ENCODE measurements at regions not wholly inside any gene's neighbourhood (a gene's known extent, or its start where the extent isn't known, plus 50 kb on each side); places are given as distances from the start of the nearest gene placed in this dataset.
"Not testable (repeated sequence)": the region's sequence is repeated elsewhere in the genome, so short reads cannot be mapped to it uniquely, and the experiment has no call there.

DNA sequence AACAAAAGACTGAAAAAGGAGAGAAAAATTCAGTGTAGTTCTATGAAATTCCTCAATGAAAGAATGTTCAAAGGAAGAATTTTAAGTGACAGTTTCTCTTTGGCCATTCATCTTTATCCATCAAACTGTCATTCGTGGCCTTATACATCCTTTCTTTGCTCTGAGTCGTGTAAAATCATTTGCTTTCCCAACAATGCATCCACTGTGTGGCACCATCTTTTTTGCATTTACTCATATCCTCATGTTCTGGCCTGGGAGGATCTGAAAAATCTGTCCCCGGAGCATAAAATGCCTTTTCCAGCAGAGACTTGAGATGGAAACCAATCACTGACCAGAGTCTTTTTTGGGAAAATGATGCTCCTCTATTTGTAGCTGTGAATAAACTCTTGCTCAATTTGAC is 240.3 kb upstream of the ETAA1 start:
- H3K9me3 ChIP-seq: no peaks in the 10 kb centered on the region
- H3K4me1 ChIP-seq (ENCODE audit: control insufficient read depth in 1 of 2, low read depth in 2 of 2): no peaks in the 10 kb centered on the region
- H3K27me3 ChIP-seq (replicated peaks; ENCODE audit: insufficient read depth): no peaks in the 10 kb centered on the region
- TF ChIP-seq, protein P1, sequence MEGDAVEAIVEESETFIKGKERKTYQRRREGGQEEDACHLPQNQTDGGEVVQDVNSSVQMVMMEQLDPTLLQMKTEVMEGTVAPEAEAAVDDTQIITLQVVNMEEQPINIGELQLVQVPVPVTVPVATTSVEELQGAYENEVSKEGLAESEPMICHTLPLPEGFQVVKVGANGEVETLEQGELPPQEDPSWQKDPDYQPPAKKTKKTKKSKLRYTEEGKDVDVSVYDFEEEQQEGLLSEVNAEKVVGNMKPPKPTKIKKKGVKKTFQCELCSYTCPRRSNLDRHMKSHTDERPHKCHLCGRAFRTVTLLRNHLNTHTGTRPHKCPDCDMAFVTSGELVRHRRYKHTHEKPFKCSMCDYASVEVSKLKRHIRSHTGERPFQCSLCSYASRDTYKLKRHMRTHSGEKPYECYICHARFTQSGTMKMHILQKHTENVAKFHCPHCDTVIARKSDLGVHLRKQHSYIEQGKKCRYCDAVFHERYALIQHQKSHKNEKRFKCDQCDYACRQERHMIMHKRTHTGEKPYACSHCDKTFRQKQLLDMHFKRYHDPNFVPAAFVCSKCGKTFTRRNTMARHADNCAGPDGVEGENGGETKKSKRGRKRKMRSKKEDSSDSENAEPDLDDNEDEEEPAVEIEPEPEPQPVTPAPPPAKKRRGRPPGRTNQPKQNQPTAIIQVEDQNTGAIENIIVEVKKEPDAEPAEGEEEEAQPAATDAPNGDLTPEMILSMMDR (IDR thresholded peaks at IDR 0.05): no peak
- no peak for ATAC-seq (ENCODE audit: insufficient number of reproducible peaks, low FRiP score, low read depth)
- no peaks in the 10 kb centered on the region for H3K36me3 ChIP-seq
- DNase-seq (ENCODE audit: low spot score): no peak
- H3K27ac ChIP-seq: no peak overlapping the region
- no peak overlapping the region for H3K4me3 ChIP-seq

DNA sequence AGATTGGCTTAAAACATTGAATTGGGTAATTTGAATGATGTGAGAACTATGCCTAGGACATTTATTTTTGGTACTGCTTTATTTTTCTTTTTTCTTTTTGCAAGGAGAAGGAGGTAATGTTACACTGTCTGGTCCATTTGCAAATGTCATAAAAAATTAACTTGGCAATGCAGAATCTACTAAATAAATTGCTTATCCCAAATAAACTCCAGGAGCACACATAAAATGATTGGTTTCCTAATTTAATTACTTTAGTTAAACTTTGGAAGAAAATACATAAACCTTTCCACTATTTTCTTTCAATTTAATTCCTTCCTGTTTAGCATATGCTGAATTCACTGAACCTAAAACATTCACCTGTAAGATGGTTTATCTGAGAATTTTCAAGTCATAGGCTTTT is 238.4 kb upstream of the ETAA1 start:
- Histone ChIP-seq H3K36me3 (no peaks in the 10 kb centered on the region), H3K9me3 (no peaks in the 10 kb centered on the region), H3K27me3 (replicated peaks; ENCODE audit: insufficient read depth) (no peaks in the 10 kb centered on the region), H3K27ac (no peak overlapping the region), H3K4me1 (ENCODE audit: control insufficient read depth in 1 of 2, low read depth in 2 of 2) (no peaks in the 10 kb centered on the region), H3K4me3 (no peak overlapping the region)
- TF ChIP-seq, protein P1 (IDR thresholded peaks at IDR 0.05): no peak
- DNase-seq (ENCODE audit: low spot score) (no peak), ATAC-seq (ENCODE audit: insufficient number of reproducible peaks, low FRiP score, low read depth) (no peak)

DNA sequence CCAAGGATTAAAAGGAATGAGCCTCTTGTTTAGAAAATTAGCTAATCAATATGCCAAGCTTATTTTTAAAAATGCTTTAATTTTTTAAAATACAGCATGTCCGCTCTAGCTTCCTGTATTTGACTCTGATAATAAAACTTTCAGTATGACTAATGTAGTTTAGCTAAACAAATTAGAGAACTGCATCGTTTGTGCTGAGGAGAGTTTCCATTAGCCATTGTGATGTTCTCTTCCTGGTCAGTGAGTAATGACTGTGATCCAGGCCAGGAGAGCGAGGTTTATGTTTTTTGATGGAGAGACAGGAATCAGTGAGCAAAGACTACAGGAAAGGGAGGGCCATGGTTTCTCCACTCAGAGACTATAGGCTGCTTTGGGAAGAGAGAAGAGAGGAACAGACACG is 237.2 kb upstream of the ETAA1 start:
- TF ChIP-seq, protein P1 (IDR thresholded peaks at IDR 0.05): no peak
- no peaks in the 10 kb centered on the region for H3K4me1 ChIP-seq (ENCODE audit: control insufficient read depth in 1 of 2, low read depth in 2 of 2)
- H3K27ac ChIP-seq: no peak overlapping the region
- DNase-seq (ENCODE audit: low spot score) (no peak), ATAC-seq (ENCODE audit: insufficient number of reproducible peaks, low FRiP score, low read depth) (no peak)
- H3K27me3 ChIP-seq (replicated peaks; ENCODE audit: insufficient read depth): no peaks in the 10 kb centered on the region
- H3K4me3 ChIP-seq: no peak overlapping the region
- H3K36me3 ChIP-seq: no peaks in the 10 kb centered on the region
- H3K9me3 ChIP-seq: no peaks in the 10 kb centered on the region

DNA sequence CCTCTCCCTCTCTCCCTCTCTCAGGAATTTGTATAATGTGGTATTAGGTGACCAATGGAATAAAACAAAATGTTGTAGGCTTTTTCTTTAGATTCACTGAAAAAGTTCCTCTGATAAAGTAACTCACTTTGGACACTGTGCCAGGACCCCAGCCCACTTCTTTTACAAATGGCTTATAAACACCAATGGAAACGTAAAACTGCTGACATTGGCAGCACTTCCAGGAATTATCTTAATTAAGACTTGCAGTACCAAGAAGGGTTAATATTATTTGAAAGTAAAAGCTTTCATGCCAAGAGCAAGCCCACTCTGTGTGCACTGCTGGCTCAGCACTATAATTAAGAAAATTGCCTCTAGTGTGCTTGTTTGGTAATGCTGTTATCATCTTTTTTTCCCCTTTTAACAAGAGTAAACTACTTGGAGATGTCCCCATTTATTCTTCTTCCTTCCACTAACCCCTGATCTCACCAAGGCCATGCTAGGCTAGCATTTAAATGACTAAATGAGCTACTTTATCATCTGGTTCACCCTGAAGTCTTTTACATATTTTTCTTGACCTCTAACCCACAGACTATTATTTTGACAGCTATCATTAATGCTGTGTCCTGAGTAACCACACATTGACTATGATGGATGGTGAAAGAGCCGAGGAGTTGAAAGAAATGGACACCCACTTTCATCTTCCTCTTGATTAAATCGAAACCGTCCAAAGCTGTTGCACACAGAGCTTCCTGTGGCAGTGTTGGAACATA is 232.2 kb upstream of the ETAA1 start:
- H3K27ac ChIP-seq: no peak overlapping the region
- no peaks in the 10 kb centered on the region for H3K4me1 ChIP-seq (ENCODE audit: control insufficient read depth in 1 of 2, low read depth in 2 of 2)
- no peaks in the 10 kb centered on the region for H3K36me3 ChIP-seq
- TF ChIP-seq, protein P1 (IDR thresholded peaks at IDR 0.05): no peak
- no peaks in the 10 kb centered on the region for H3K9me3 ChIP-seq
- H3K27me3 ChIP-seq (replicated peaks; ENCODE audit: insufficient read depth): no peaks in the 10 kb centered on the region
- no peak overlapping the region for H3K4me3 ChIP-seq
- DNase-seq (ENCODE audit: low spot score) (no peak), ATAC-seq (ENCODE audit: insufficient number of reproducible peaks, low FRiP score, low read depth) (no peak)

DNA sequence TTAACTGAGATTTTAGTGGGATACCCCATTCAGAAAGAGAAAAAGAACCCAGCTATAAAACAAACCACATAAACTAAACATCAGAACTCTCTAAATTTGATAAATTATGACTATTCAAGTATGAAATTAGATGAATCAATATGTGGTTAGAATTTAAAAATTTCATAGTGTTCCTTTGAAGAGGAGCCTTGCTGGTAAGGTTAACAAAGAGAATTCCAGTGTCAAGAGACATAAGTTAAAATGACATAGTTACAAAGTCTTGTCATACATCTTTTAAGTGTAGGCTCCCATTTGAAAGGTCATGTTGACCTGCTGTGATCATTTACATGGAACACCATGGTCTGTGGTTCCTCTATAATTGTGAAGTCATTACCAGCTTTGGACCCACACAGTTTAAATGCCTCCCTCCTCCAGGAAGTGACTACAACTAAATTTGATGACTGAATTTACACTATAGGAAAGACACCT is 231.6 kb upstream of the ETAA1 start:
- H3K27me3 ChIP-seq (replicated peaks; ENCODE audit: insufficient read depth): no peaks in the 10 kb centered on the region
- no peak for DNase-seq (ENCODE audit: low spot score)
- H3K27ac ChIP-seq: no peak overlapping the region
- ATAC-seq (ENCODE audit: insufficient number of reproducible peaks, low FRiP score, low read depth): no peak
- H3K4me3 ChIP-seq: no peak overlapping the region
- H3K4me1 ChIP-seq (ENCODE audit: control insufficient read depth in 1 of 2, low read depth in 2 of 2): no peaks in the 10 kb centered on the region
- no peaks in the 10 kb centered on the region for H3K36me3 ChIP-seq
- no peaks in the 10 kb centered on the region for H3K9me3 ChIP-seq
- TF ChIP-seq, protein P1 (IDR thresholded peaks at IDR 0.05): no peak

DNA sequence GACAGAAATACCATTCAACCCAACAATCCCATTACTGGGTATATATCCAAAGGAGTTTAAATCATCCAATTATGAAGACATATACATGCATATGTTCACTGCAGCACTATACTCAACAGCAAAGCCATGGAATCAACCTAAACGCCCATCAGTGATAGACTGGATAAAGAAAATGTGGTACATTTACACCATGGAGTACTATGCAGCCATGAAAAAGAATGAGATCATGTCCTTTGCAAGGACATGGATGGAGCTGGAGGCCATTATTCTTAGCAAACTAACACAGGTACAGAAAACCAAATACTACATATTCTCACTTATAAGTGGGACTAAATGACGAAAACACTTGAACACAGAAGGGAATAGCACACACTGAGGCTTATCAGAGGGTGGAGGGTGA is 230.6 kb upstream of the ETAA1 start:
- H3K27me3 ChIP-seq (replicated peaks; ENCODE audit: insufficient read depth); DNase-seq (ENCODE audit: low spot score); H3K4me1 ChIP-seq (ENCODE audit: control insufficient read depth in 1 of 2, low read depth in 2 of 2); H3K9me3 ChIP-seq; ATAC-seq (ENCODE audit: insufficient number of reproducible peaks, low FRiP score, low read depth); H3K36me3 ChIP-seq; H3K4me3 ChIP-seq; H3K27ac ChIP-seq: not testable (repeated sequence)
